ENCODE measurements at regions not wholly inside any gene's neighbourhood (a gene's known extent, or its start where the extent isn't known, plus 50 kb on each side); places are given as distances from the start of the nearest gene placed in this dataset.

GRCh38 chr1:55542901-55543504, 327.8 kb upstream of the USP24 start:
- TF ChIP-seq EZH2phosphoT487 (IDR thresholded peaks at IDR 0.05; ENCODE audit: low read depth) (no peak), CTCF (IDR thresholded peaks at IDR 0.05; ENCODE audit: low read depth, low read length) (no peak)

All from OCI-LY3 (cell line).